GM12878 (cell line): ENCODE measurements at regions not wholly inside any gene's neighbourhood (a gene's known extent, or its start where the extent isn't known, plus 50 kb on each side); places are given as distances from the start of the nearest gene placed in this dataset.

Experiments used
- CHD2 ChIP-seq: IDR thresholded peaks from 2 replicates; pipeline ENCODE4 v1.6.1; 2011; ENCODE audit warnings: low read depth, low read length, improper control_type of control experiment, borderline replicate concordance
- CTCF ChIP-seq, 3 experiments: IDR thresholded peaks in 2 of 3; conservative IDR thresholded peaks in 1 of 3; 2 replicates each; pipeline ENCODE4 v1.5.1; 2011; ENCODE audit warnings: low read depth in 3 of 3, low read length in 3 of 3, mild to moderate bottlenecking in 3 of 3, control low read depth in 2 of 3, moderate library complexity in 2 of 3, inconsistent platforms in 1 of 3, mixed read lengths in 1 of 3; ENCODE audit not compliant: control insufficient read depth in 2 of 3, insufficient read depth in 1 of 3; ENCODE audit errors: extremely low read depth in 1 of 3
- EP300 ChIP-seq, 2 experiments: fragments of 150-350 bp in 1 of 2; IDR thresholded peaks; 2 replicates each; pipeline ENCODE4 v1.6.1; 2011 to 2012; ENCODE audit warnings: low read depth in 2 of 2, low read length in 2 of 2, borderline replicate concordance in 1 of 2, improper control_type of control experiment in 1 of 2, inconsistent platforms in 1 of 2; ENCODE audit not compliant: control insufficient read depth in 1 of 2
- KDM1A ChIP-seq: fragments of 200-600 bp; sonication (generic); IDR thresholded peaks from 2 replicates; pipeline ENCODE4 v1.6.1; 2016; ENCODE audit warnings: borderline replicate concordance
- NFYB ChIP-seq: IDR thresholded peaks from 2 replicates; pipeline ENCODE4 v1.6.1; 2011; ENCODE audit warnings: low read depth, mild to moderate bottlenecking, low read length, improper control_type of control experiment, moderate library complexity; ENCODE audit not compliant: insufficient read depth
- POLR2A ChIP-seq: IDR thresholded peaks from 2 replicates; pipeline ENCODE4 v1.6.1; 2011; ENCODE audit warnings: low read depth, mild to moderate bottlenecking, low read length
- RBBP5 ChIP-seq: fragments of 200-600 bp; sonication (generic); conservative IDR thresholded peaks from 2 replicates; pipeline ENCODE4 v1.6.1; 2016
- SREBF2 ChIP-seq: IDR thresholded peaks from 2 replicates; pipeline ENCODE4 v1.6.1; 2012; ENCODE audit warnings: mild to moderate bottlenecking, low read length
- TBL1XR1 ChIP-seq: IDR thresholded peaks from 2 replicates; pipeline ENCODE4 v1.6.1; 2012; ENCODE audit warnings: low read depth, low read length, improper control_type of control experiment
- ZNF274 ChIP-seq: IDR thresholded peaks from one replicate; pipeline ENCODE4 v1.8.0; 2011; ENCODE audit not compliant: insufficient read length, insufficient read depth
- TF ChIP-seq, protein P1 (sequence below): fragments of 150-350 bp; IDR thresholded peaks from 2 replicates; pipeline ENCODE4 v1.6.1; 2016; ENCODE audit warnings: low read depth, low read length
- TF ChIP-seq, protein P2 (sequence below): fragments of 450-650 bp; formaldehyde crosslinking; IDR thresholded peaks from 2 replicates; pipeline ENCODE4 v1.5.0; 2022; ENCODE audit warnings: mild to moderate bottlenecking, missing genetic modification characterization
- TF ChIP-seq, protein P3 (sequence below): fragments of 450-650 bp; IDR thresholded peaks from 2 replicates; pipeline ENCODE4 v1.6.1; 2016; ENCODE audit warnings: mild to moderate bottlenecking

DNA sequence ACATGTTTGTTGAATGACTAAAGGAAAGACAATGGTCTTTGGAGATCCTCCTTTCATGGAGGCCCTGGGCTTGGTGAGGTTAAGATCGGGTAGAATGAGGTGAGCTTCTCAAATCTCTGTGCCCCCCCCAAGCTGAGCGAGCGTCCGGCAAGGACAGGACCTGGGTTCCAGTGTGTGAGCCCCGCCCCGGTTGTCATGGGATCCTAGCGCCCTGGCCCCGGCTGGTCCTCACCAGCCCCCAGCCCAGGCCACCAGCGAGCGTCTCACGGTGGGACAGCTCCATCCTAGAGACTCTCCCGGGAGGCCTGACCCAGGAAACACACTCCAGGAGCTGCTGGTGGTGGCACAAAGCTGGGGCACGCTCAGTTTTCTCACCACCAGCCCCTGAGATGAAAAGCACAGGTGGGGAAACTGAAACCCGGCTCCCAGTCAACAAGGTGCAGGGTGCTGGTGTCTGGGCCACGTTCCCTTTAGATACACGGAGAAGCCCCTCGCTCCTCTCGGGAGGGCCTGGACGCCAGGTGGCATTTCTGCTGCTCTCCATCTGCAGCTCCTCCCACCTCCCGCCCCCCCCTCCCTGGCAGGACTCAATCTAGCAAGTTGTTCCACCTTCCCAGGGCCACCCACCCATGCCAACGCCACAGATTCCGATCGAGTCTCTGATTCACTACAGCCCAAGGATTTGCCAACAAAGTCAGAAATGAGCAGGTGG is 131.3 kb upstream of the PPP1R26 start:
- TF ChIP-seq SREBF2 (no peak), POLR2A (no peak), ZNF274 (no peak), EP300 (IDR thresholded peaks at IDR 0.05; ENCODE audit: borderline replicate concordance in 1 of 2, control insufficient read depth in 1 of 2, low read depth in 2 of 2, low read length in 2 of 2) (no peak), TBL1XR1 (no peak), CHD2 (no peak), CTCF (IDR thresholded peaks at IDR 0.05 in 2 of 3, conservative IDR thresholded peaks at IDR 0.05 in 1 of 3; ENCODE audit: control insufficient read depth in 2 of 3, extremely low read depth in 1 of 3, insufficient read depth in 1 of 3, low read depth in 3 of 3, low read length in 3 of 3) (no peak), KDM1A (no peak), RBBP5 (no peak), NFYB (no peak)
- TF ChIP-seq, protein P1, sequence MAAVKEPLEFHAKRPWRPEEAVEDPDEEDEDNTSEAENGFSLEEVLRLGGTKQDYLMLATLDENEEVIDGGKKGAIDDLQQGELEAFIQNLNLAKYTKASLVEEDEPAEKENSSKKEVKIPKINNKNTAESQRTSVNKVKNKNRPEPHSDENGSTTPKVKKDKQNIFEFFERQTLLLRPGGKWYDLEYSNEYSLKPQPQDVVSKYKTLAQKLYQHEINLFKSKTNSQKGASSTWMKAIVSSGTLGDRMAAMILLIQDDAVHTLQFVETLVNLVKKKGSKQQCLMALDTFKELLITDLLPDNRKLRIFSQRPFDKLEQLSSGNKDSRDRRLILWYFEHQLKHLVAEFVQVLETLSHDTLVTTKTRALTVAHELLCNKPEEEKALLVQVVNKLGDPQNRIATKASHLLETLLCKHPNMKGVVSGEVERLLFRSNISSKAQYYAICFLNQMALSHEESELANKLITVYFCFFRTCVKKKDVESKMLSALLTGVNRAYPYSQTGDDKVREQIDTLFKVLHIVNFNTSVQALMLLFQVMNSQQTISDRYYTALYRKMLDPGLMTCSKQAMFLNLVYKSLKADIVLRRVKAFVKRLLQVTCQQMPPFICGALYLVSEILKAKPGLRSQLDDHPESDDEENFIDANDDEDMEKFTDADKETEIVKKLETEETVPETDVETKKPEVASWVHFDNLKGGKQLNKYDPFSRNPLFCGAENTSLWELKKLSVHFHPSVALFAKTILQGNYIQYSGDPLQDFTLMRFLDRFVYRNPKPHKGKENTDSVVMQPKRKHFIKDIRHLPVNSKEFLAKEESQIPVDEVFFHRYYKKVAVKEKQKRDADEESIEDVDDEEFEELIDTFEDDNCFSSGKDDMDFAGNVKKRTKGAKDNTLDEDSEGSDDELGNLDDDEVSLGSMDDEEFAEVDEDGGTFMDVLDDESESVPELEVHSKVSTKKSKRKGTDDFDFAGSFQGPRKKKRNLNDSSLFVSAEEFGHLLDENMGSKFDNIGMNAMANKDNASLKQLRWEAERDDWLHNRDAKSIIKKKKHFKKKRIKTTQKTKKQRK, result no peak
- TF ChIP-seq, protein P2, sequence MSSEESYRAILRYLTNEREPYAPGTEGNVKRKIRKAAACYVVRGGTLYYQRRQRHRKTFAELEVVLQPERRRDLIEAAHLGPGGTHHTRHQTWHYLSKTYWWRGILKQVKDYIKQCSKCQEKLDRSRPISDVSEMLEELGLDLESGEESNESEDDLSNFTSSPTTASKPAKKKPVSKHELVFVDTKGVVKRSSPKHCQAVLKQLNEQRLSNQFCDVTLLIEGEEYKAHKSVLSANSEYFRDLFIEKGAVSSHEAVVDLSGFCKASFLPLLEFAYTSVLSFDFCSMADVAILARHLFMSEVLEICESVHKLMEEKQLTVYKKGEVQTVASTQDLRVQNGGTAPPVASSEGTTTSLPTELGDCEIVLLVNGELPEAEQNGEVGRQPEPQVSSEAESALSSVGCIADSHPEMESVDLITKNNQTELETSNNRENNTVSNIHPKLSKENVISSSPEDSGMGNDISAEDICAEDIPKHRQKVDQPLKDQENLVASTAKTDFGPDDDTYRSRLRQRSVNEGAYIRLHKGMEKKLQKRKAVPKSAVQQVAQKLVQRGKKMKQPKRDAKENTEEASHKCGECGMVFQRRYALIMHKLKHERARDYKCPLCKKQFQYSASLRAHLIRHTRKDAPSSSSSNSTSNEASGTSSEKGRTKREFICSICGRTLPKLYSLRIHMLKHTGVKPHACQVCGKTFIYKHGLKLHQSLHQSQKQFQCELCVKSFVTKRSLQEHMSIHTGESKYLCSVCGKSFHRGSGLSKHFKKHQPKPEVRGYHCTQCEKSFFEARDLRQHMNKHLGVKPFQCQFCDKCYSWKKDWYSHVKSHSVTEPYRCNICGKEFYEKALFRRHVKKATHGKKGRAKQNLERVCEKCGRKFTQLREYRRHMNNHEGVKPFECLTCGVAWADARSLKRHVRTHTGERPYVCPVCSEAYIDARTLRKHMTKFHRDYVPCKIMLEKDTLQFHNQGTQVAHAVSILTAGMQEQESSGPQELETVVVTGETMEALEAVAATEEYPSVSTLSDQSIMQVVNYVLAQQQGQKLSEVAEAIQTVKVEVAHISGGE (CRISPR knock-in tag), result no peak
- TF ChIP-seq, protein P3, sequence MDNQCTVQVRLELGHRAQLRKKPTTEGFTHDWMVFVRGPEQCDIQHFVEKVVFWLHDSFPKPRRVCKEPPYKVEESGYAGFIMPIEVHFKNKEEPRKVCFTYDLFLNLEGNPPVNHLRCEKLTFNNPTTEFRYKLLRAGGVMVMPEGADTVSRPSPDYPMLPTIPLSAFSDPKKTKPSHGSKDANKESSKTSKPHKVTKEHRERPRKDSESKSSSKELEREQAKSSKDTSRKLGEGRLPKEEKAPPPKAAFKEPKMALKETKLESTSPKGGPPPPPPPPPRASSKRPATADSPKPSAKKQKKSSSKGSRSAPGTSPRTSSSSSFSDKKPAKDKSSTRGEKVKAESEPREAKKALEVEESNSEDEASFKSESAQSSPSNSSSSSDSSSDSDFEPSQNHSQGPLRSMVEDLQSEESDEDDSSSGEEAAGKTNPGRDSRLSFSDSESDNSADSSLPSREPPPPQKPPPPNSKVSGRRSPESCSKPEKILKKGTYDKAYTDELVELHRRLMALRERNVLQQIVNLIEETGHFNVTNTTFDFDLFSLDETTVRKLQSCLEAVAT, result no peak
